ENCODE measurements at regions not wholly inside any gene's neighbourhood (a gene's known extent, or its start where the extent isn't known, plus 50 kb on each side); places are given as distances from the start of the nearest gene placed in this dataset.
A peak's percentile ranks its signal among the peaks of the same experiment; 100 is the strongest.
"Not testable (repeated sequence)": the region's sequence is repeated elsewhere in the genome, so short reads cannot be mapped to it uniquely, and the experiment has no call there.

GRCh38 chr15:70525551-70525950 is 237.8 kb downstream of the UACA start:
- DNase-seq (ENCODE audit: low read depth, low spot score) = no peak

- no peak for DNase-seq (ENCODE audit: low read depth, low spot score)
Observed at GRCh38 chr15:70524470-70524869, 238.9 kb downstream of the UACA start.

GRCh38 chr15:70523616-70524015 is 239.7 kb downstream of the UACA start:
- no peak for DNase-seq (ENCODE audit: low read depth, low spot score)

- DNase-seq (ENCODE audit: low read depth, low spot score) = no peak
Observed at GRCh38 chr15:70523192-70523591, 240.2 kb downstream of the UACA start.

GRCh38 chr15:70522323-70522966 is 240.9 kb downstream of the UACA start:
- DNase-seq (ENCODE audit: low read depth, low spot score) = no peak

GRCh38 chr15:70521576-70522322 is 241.6 kb downstream of the UACA start:
- no peak for DNase-seq (ENCODE audit: low read depth, low spot score)

- DNase-seq (ENCODE audit: low read depth, low spot score) = no peak
Observed at GRCh38 chr15:70519616-70520015, 243.7 kb downstream of the UACA start.

GRCh38 chr15:70519004-70519365 is 244.4 kb downstream of the UACA start:
- no peak for DNase-seq (ENCODE audit: low read depth, low spot score)

GRCh38 chr15:70518201-70519003 is 245.0 kb downstream of the UACA start:
- DNase-seq (ENCODE audit: low read depth, low spot score) = no peak

GRCh38 chr15:70517194-70517590 is 246.2 kb downstream of the UACA start:
- peak; percentile 50 for DNase-seq (ENCODE audit: low read depth, low spot score)

GRCh38 chr15:70516408-70517193 is 246.8 kb downstream of the UACA start:
- no peak for DNase-seq (ENCODE audit: low read depth, low spot score)

- DNase-seq (ENCODE audit: low read depth, low spot score) = no peak
Observed at GRCh38 chr15:70514251-70514650, 249.1 kb downstream of the UACA start.

GRCh38 chr15:70513819-70514218 is 249.5 kb downstream of the UACA start:
- DNase-seq (ENCODE audit: low read depth, low spot score) = no peak

GRCh38 chr15:70512772-70513362 is 250.5 kb downstream of the UACA start:
- peak; percentile 85 for DNase-seq (ENCODE audit: low read depth, low spot score)

GRCh38 chr15:70511972-70512587 is 251.3 kb downstream of the UACA start:
- not testable (repeated sequence) for DNase-seq (ENCODE audit: low read depth, low spot score)

- no peak for DNase-seq (ENCODE audit: low read depth, low spot score)
Observed at GRCh38 chr15:70510433-70510832, 252.9 kb downstream of the UACA start.

- DNase-seq (ENCODE audit: low read depth, low spot score) = no peak
Observed at GRCh38 chr15:70509731-70510143, 253.6 kb downstream of the UACA start.

- no peak for DNase-seq (ENCODE audit: low read depth, low spot score)
Observed at GRCh38 chr15:70509282-70509662, 254.1 kb downstream of the UACA start.

GRCh38 chr15:70508561-70509281 is 254.6 kb downstream of the UACA start:
- peak; percentile 56 for DNase-seq (ENCODE audit: low read depth, low spot score)

- DNase-seq (ENCODE audit: low read depth, low spot score) = no peak
Observed at GRCh38 chr15:70507772-70508371, 255.5 kb downstream of the UACA start.
